ENCODE measurements at regions not wholly inside any gene's neighbourhood (a gene's known extent, or its start where the extent isn't known, plus 50 kb on each side); places are given as distances from the start of the nearest gene placed in this dataset.

- intact Hi-C loops (cut with DNase I), result no loop called here
- no peak for TF ChIP-seq CTCF (IDR thresholded peaks at IDR 0.05)
- no peak overlapping the region for H3K4me3 ChIP-seq
- no peaks in the 10 kb centered on the region for H3K4me1 ChIP-seq
- no peaks in the 10 kb centered on the region for H3K27me3 ChIP-seq
- DNase-seq (ENCODE audit: low spot score in 2 of 2), result no peak
- no peak overlapping the region for H3K27ac ChIP-seq
- no peaks in the 10 kb centered on the region for H3K9me3 ChIP-seq
- no peaks in the 10 kb centered on the region for H3K36me3 ChIP-seq
Measured at GRCh38 chr15:29337156-29337959, 67.7 kb upstream of the NSMCE3 start.

GRCh38 chr15:29334544-29334943, 64.9 kb upstream of the NSMCE3 start:
- no peak for TF ChIP-seq CTCF (IDR thresholded peaks at IDR 0.05)
- Histone ChIP-seq H3K4me3 (no peak overlapping the region), H3K9me3 (no peaks in the 10 kb centered on the region), H3K36me3 (no peaks in the 10 kb centered on the region), H3K27me3 (no peaks in the 10 kb centered on the region), H3K4me1 (no peaks in the 10 kb centered on the region), H3K27ac (no peak overlapping the region)
- intact Hi-C loops (cut with DNase I), result no loop called here
- no peak for DNase-seq (ENCODE audit: low spot score in 2 of 2)

GRCh38 chr15:29333261-29333660, 63.6 kb upstream of the NSMCE3 start:
- no peak overlapping the region for H3K27ac ChIP-seq
- no peak for TF ChIP-seq CTCF (IDR thresholded peaks at IDR 0.05)
- no peaks in the 10 kb centered on the region for H3K27me3 ChIP-seq
- no peak for DNase-seq (ENCODE audit: low spot score in 2 of 2)
- no peak overlapping the region for H3K4me3 ChIP-seq
- no peaks in the 10 kb centered on the region for H3K36me3 ChIP-seq
- intact Hi-C loops (cut with DNase I), result no loop called here
- H3K9me3 ChIP-seq, result no peaks in the 10 kb centered on the region
- H3K4me1 ChIP-seq, result no peaks in the 10 kb centered on the region

- no peak for DNase-seq (ENCODE audit: low spot score in 2 of 2)
Measured at GRCh38 chr15:29331669-29332068, 62.0 kb upstream of the NSMCE3 start.

GRCh38 chr15:29331071-29331470, 61.4 kb upstream of the NSMCE3 start:
- no peak for DNase-seq (ENCODE audit: low spot score in 2 of 2)
- no peaks in the 10 kb centered on the region for H3K36me3 ChIP-seq
- no peaks in the 10 kb centered on the region for H3K27me3 ChIP-seq
- no peak overlapping the region for H3K27ac ChIP-seq
- no peak overlapping the region for H3K4me3 ChIP-seq
- no peak for TF ChIP-seq CTCF (IDR thresholded peaks at IDR 0.05)
- intact Hi-C loops (cut with DNase I), result no loop called here
- no peaks in the 10 kb centered on the region for H3K4me1 ChIP-seq
- peaks cover 0 to 4% of the 10 kb centered on the region in 2 donors for H3K9me3 ChIP-seq

More at GRCh38 chr15:29331669-29332068, 62.0 kb upstream of the NSMCE3 start:
- Histone ChIP-seq H3K9me3 (peaks cover 0 to 2% of the 10 kb centered on the region in 2 donors), H3K36me3 (no peaks in the 10 kb centered on the region), H3K4me1 (no peaks in the 10 kb centered on the region), H3K27ac (no peak overlapping the region), H3K4me3 (no peak overlapping the region), H3K27me3 (no peaks in the 10 kb centered on the region)
- TF ChIP-seq CTCF (IDR thresholded peaks at IDR 0.05), result no peak
- intact Hi-C loops (cut with DNase I), result no loop called here
